Astrocyte (in vitro differentiated cells and primary cell): ENCODE measurements at regions not wholly inside any gene's neighbourhood (a gene's known extent, or its start where the extent isn't known, plus 50 kb on each side); places are given as distances from the start of the nearest gene placed in this dataset.

Experiments
- DNase-seq: peaks from one replicate; pipeline ENCODE4 v3.0.0-alpha.2; 2010; ENCODE audit warnings: low read depth
- FAIRE-seq: peaks from 2 replicates; lab custom pipeline; 2011; peaks lifted over from hg19 to GRCh38; lab: Jason Lieb, UNC
- H2AFZ ChIP-seq: 2 replicates; pipeline ENCODE4 v1.6.0; 2012; ENCODE audit warnings: low read depth, low read length, inconsistent platforms
- H3K27ac ChIP-seq: 2 replicates; pipeline ENCODE4 v1.5.1; 2011; ENCODE audit warnings: low read depth, low read length, inconsistent platforms
- H3K27me3 ChIP-seq: 2 replicates; pipeline ENCODE4 v1.6.0; 2011; ENCODE audit warnings: low read length, inconsistent platforms; ENCODE audit not compliant: insufficient read depth
- H3K36me3 ChIP-seq: 2 replicates; pipeline ENCODE4 v1.5.1; 2011; ENCODE audit warnings: low read length, inconsistent platforms; ENCODE audit not compliant: insufficient read depth
- H3K4me1 ChIP-seq: 2 replicates; pipeline ENCODE4 v1.5.1; 2011; ENCODE audit warnings: low read length, inconsistent platforms; ENCODE audit not compliant: insufficient read depth
- H3K4me2 ChIP-seq: 2 replicates; pipeline ENCODE4 v1.6.0; 2012; ENCODE audit warnings: low read length, inconsistent platforms
- H3K4me3 ChIP-seq: 2 replicates; pipeline ENCODE4 v1.5.1; 2011; ENCODE audit warnings: low read depth, mild to moderate bottlenecking, low read length, inconsistent platforms; ENCODE audit not compliant: insufficient read depth
- H3K79me2 ChIP-seq: 2 replicates; pipeline ENCODE4 v1.6.0; 2012; ENCODE audit warnings: mild to moderate bottlenecking, low read length, inconsistent platforms; ENCODE audit not compliant: insufficient read depth
- H3K9ac ChIP-seq: 2 replicates; pipeline ENCODE4 v1.6.0; 2012; ENCODE audit warnings: mild to moderate bottlenecking, low read length, inconsistent platforms
- H3K9me3 ChIP-seq: 2 replicates; pipeline ENCODE4 v1.5.1; 2012; ENCODE audit warnings: low read depth, mild to moderate bottlenecking, low read length, inconsistent platforms; ENCODE audit not compliant: insufficient read depth
- H4K20me1 ChIP-seq: 2 replicates; pipeline ENCODE4 v1.6.0; 2012; ENCODE audit warnings: low read length, inconsistent platforms; ENCODE audit not compliant: insufficient read depth
- H3K27ac Mint-ChIP-seq: one replicate; pipeline ENCODE4 v1.8.0; 2021; ENCODE audit warnings: mild to moderate bottlenecking, mixed read lengths; ENCODE audit not compliant: unreplicated experiment
- H3K27me3 Mint-ChIP-seq: one replicate; pipeline ENCODE4 v1.8.0; 2021; ENCODE audit warnings: low read depth, mixed read lengths; ENCODE audit not compliant: unreplicated experiment
- H3K36me3 Mint-ChIP-seq: one replicate; pipeline ENCODE4 v1.8.0; 2021; ENCODE audit warnings: low read depth, mixed read lengths; ENCODE audit not compliant: unreplicated experiment
- H3K4me1 Mint-ChIP-seq: one replicate; pipeline ENCODE4 v1.8.0; 2021; ENCODE audit warnings: low read depth, mixed read lengths; ENCODE audit not compliant: unreplicated experiment
- H3K4me3 Mint-ChIP-seq: one replicate; pipeline ENCODE4 v1.8.0; 2021; ENCODE audit warnings: mild to moderate bottlenecking, moderate library complexity, mixed read lengths; ENCODE audit not compliant: unreplicated experiment
- H3K9me3 Mint-ChIP-seq: one replicate; pipeline ENCODE4 v1.8.0; 2021; ENCODE audit warnings: mild to moderate bottlenecking, mixed read lengths; ENCODE audit not compliant: unreplicated experiment
- CTCF ChIP-seq: IDR thresholded peaks from 2 replicates; pipeline ENCODE4 v1.5.1; 2011; ENCODE audit warnings: low read depth, mild to moderate bottlenecking, inconsistent platforms, low read length, moderate library complexity; ENCODE audit not compliant: insufficient read depth
- EZH2 ChIP-seq: IDR thresholded peaks from 2 replicates; pipeline ENCODE4 v1.6.1; 2012; ENCODE audit warnings: mild to moderate bottlenecking, low read length, inconsistent platforms; ENCODE audit not compliant: insufficient read depth

GRCh38 chr9:89884356-89885083 is 279.7 kb downstream of the GADD45G start:
- H3K36me3 Mint-ChIP-seq: no peaks in the 10 kb centered on the region
- no peak overlapping the region for H3K27ac Mint-ChIP-seq
- FAIRE-seq (no peak), DNase-seq (no peak)
- H3K4me3 Mint-ChIP-seq: no peak overlapping the region
- no peak overlapping the region for H3K4me2 ChIP-seq
- H3K9me3 Mint-ChIP-seq: peaks cover 3% of the 10 kb centered on the region
- peaks cover 4% of the 10 kb centered on the region for H3K27me3 Mint-ChIP-seq
- H3K9me3 ChIP-seq: no peaks in the 10 kb centered on the region
- H3K4me3 ChIP-seq: no peak overlapping the region
- H3K79me2 ChIP-seq: no peaks in the 10 kb centered on the region
- H2AFZ ChIP-seq: no peak overlapping the region
- H3K27ac ChIP-seq: no peak overlapping the region
- no peaks in the 10 kb centered on the region for H3K27me3 ChIP-seq
- peaks cover 23% of the 10 kb centered on the region for H3K4me1 Mint-ChIP-seq
- no peaks in the 10 kb centered on the region for H4K20me1 ChIP-seq
- H3K9ac ChIP-seq: no peak overlapping the region
- TF ChIP-seq EZH2 (no peak), CTCF (no peak)
- H3K36me3 ChIP-seq: no peaks in the 10 kb centered on the region
- H3K4me1 ChIP-seq: peaks cover 23% of the 10 kb centered on the region

DNA sequence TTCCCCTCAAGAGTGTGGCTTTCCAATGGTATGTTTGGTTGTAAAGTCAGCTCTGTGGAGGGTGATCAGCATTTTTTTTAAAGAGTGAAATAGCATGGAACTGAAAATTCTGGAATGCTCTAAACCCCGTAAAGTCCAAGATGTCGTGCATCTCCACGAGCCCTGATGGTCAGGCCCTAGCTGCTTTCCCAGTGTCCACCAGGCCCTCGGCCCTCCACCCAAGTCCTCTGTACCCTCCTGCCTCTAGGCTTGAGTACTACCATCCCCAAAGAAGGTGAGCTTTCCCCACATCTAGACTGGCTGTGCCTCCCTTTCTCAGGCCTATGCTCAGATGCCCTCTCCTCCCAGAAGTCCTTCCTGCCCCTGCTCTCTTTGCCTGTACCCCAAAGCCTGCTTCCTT is 280.3 kb downstream of the GADD45G start:
- peaks cover 23% of the 10 kb centered on the region for H3K4me1 Mint-ChIP-seq

More for the DNA sequence above, 280.3 kb downstream of the GADD45G start:
- H3K9ac ChIP-seq: no peak overlapping the region
- H3K4me3 Mint-ChIP-seq: no peak overlapping the region
- no peak overlapping the region for H3K4me3 ChIP-seq
- no peaks in the 10 kb centered on the region for H3K36me3 Mint-ChIP-seq
- no peaks in the 10 kb centered on the region for H3K27me3 ChIP-seq
- H3K4me2 ChIP-seq: no peak overlapping the region
- no peaks in the 10 kb centered on the region for H3K36me3 ChIP-seq
- H4K20me1 ChIP-seq: no peaks in the 10 kb centered on the region
- H3K4me1 ChIP-seq: peaks cover 23% of the 10 kb centered on the region
- DNase-seq (no peak), FAIRE-seq (no peak)
- H3K27ac Mint-ChIP-seq: no peak overlapping the region
- peaks cover 3% of the 10 kb centered on the region for H3K9me3 Mint-ChIP-seq
- H2AFZ ChIP-seq: no peak overlapping the region
- H3K9me3 ChIP-seq: no peaks in the 10 kb centered on the region
- no peak for TF ChIP-seq CTCF
- no peak for TF ChIP-seq EZH2
- no peak overlapping the region for H3K27ac ChIP-seq
- no peaks in the 10 kb centered on the region for H3K79me2 ChIP-seq
- H3K27me3 Mint-ChIP-seq: peaks cover 4% of the 10 kb centered on the region
